ENCODE measurements at regions not wholly inside any gene's neighbourhood (a gene's known extent, or its start where the extent isn't known, plus 50 kb on each side); places are given as distances from the start of the nearest gene placed in this dataset.

- no peak overlapping the region for H3K27ac ChIP-seq
- DNase-seq (ENCODE audit: low read depth, low spot score), result no peak
Observed at GRCh38 chr18:41036346-41036745, 918.7 kb upstream of the PIK3C3 start.

- no peak for DNase-seq (ENCODE audit: low read depth, low spot score)
- H3K27ac ChIP-seq, result peak overlapping the region; percentile 46
Observed at GRCh38 chr18:41034413-41034812, 920.6 kb upstream of the PIK3C3 start.

- H3K27ac ChIP-seq, result no peak overlapping the region
- no peak for DNase-seq (ENCODE audit: low read depth, low spot score)
Observed at GRCh38 chr18:41025666-41026065, 929.4 kb upstream of the PIK3C3 start.

- H3K27ac ChIP-seq, result no peak overlapping the region
- DNase-seq (ENCODE audit: low read depth, low spot score), result no peak
Observed at GRCh38 chr18:41024792-41025191, 930.2 kb upstream of the PIK3C3 start.

GRCh38 chr18:41022484-41022883 lies 932.5 kb upstream of the PIK3C3 start:
- H3K27ac ChIP-seq, result no peak overlapping the region
- DNase-seq (ENCODE audit: low read depth, low spot score), result no peak

- no peak for DNase-seq (ENCODE audit: low read depth, low spot score)
- no peak overlapping the region for H3K27ac ChIP-seq
Observed at GRCh38 chr18:41021089-41021488, 933.9 kb upstream of the PIK3C3 start.

- DNase-seq (ENCODE audit: low read depth, low spot score), result no peak
- no peak overlapping the region for H3K27ac ChIP-seq
Observed at GRCh38 chr18:41012194-41012593, 942.8 kb upstream of the PIK3C3 start.

- H3K27ac ChIP-seq, result no peak overlapping the region
- DNase-seq (ENCODE audit: low read depth, low spot score), result no peak
Observed at GRCh38 chr18:41009926-41010325, 945.1 kb upstream of the PIK3C3 start.

- no peak overlapping the region for H3K27ac ChIP-seq
- no peak for DNase-seq (ENCODE audit: low read depth, low spot score)
Observed at GRCh38 chr18:41004324-41004723, 950.7 kb upstream of the PIK3C3 start.

- no peak for DNase-seq (ENCODE audit: low read depth, low spot score)
- H3K27ac ChIP-seq, result no peak overlapping the region
Observed at GRCh38 chr18:40995529-40995928, 959.5 kb upstream of the PIK3C3 start.

GRCh38 chr18:40993363-40993762 lies 961.7 kb upstream of the PIK3C3 start:
- no peak overlapping the region for H3K27ac ChIP-seq
- DNase-seq (ENCODE audit: low read depth, low spot score), result no peak

GRCh38 chr18:40987581-40987980 lies 967.5 kb upstream of the PIK3C3 start:
- no peak for DNase-seq (ENCODE audit: low read depth, low spot score)
- H3K27ac ChIP-seq, result no peak overlapping the region

- peak overlapping the region; percentile 29 for H3K27ac ChIP-seq
- DNase-seq (ENCODE audit: low read depth, low spot score), result no peak
Observed at GRCh38 chr18:40985436-40985835, 969.6 kb upstream of the PIK3C3 start.

- peak overlapping the region; percentile 29 for H3K27ac ChIP-seq
- no peak for DNase-seq (ENCODE audit: low read depth, low spot score)
Observed at GRCh38 chr18:40984856-40985255, 970.2 kb upstream of the PIK3C3 start.

- no peak overlapping the region for H3K27ac ChIP-seq
- DNase-seq (ENCODE audit: low read depth, low spot score), result no peak
Observed at GRCh38 chr18:40983835-40984234, 971.2 kb upstream of the PIK3C3 start.

GRCh38 chr18:40980171-40980570 lies 974.9 kb upstream of the PIK3C3 start:
- no peak for DNase-seq (ENCODE audit: low read depth, low spot score)
- H3K27ac ChIP-seq, result no peak overlapping the region

- no peak overlapping the region for H3K27ac ChIP-seq
- DNase-seq (ENCODE audit: low read depth, low spot score), result no peak
Observed at GRCh38 chr18:40976050-40976449, 979.0 kb upstream of the PIK3C3 start.

- H3K27ac ChIP-seq, result no peak overlapping the region
- DNase-seq (ENCODE audit: low read depth, low spot score), result no peak
Observed at GRCh38 chr18:40974448-40974847, 980.6 kb upstream of the PIK3C3 start.

GRCh38 chr18:40962784-40963183 lies 992.2 kb upstream of the PIK3C3 start:
- no peak for DNase-seq (ENCODE audit: low read depth, low spot score)
- no peak overlapping the region for H3K27ac ChIP-seq

GRCh38 chr18:40957533-40958070 lies 997.4 kb upstream of the PIK3C3 start:
- no peak overlapping the region for H3K27ac ChIP-seq
- DNase-seq (ENCODE audit: low read depth, low spot score), result no peak

- no peak overlapping the region for H3K27ac ChIP-seq
- no peak for DNase-seq (ENCODE audit: low read depth, low spot score)
Observed at GRCh38 chr18:40956213-40956612, 998.8 kb upstream of the PIK3C3 start.

- no peak overlapping the region for H3K27ac ChIP-seq
- no peak for DNase-seq (ENCODE audit: low read depth, low spot score)
Observed at GRCh38 chr18:40955351-40955750, 999.7 kb upstream of the PIK3C3 start.
